ENCODE measurements at regions not wholly inside any gene's neighbourhood (a gene's known extent, or its start where the extent isn't known, plus 50 kb on each side); places are given as distances from the start of the nearest gene placed in this dataset.

- no peak for TF ChIP-seq CTCF (IDR thresholded peaks at IDR 0.05)
- TF ChIP-seq EP300 (IDR thresholded peaks at IDR 0.05), result no peak
Observed at GRCh38 chr5:77893225-77893860, 117.2 kb upstream of the TBCA start.

Measured in suprapubic skin (tissue), 3 donors.